GM12873 (cell line): ENCODE measurements at regions not wholly inside any gene's neighbourhood (a gene's known extent, or its start where the extent isn't known, plus 50 kb on each side); places are given as distances from the start of the nearest gene placed in this dataset.

ENCODE experiments used
- CTCF ChIP-seq: IDR thresholded peaks from 2 replicates; pipeline ENCODE4 v1.5.1; 2012; ENCODE audit warnings: low read depth, mild to moderate bottlenecking, moderate library complexity, low read length, control low read depth; ENCODE audit not compliant: insufficient read depth; ENCODE audit errors: missing control alignments

GRCh38 chr18:2340335-2340734 lies 231.0 kb downstream of the METTL4 start:
- no peak for TF ChIP-seq CTCF

- TF ChIP-seq CTCF = no peak
Observed at GRCh38 chr18:2348003-2348402, 223.3 kb downstream of the METTL4 start.

GRCh38 chr18:2351126-2351850 lies 220.0 kb downstream of the METTL4 start:
- no peak for TF ChIP-seq CTCF

- no peak for TF ChIP-seq CTCF
Observed at GRCh38 chr18:2354292-2354691, 217.0 kb downstream of the METTL4 start.

- TF ChIP-seq CTCF = no peak
Observed at GRCh38 chr18:2356906-2357305, 214.4 kb downstream of the METTL4 start.

GRCh38 chr18:2360861-2361260 lies 210.4 kb downstream of the METTL4 start:
- no peak for TF ChIP-seq CTCF

GRCh38 chr18:2368102-2368501 lies 203.2 kb downstream of the METTL4 start:
- no peak for TF ChIP-seq CTCF
